Bone marrow (tissue), 2 donors: ENCODE measurements at regions not wholly inside any gene's neighbourhood (a gene's known extent, or its start where the extent isn't known, plus 50 kb on each side); places are given as distances from the start of the nearest gene placed in this dataset.

Experiments
- DNase-seq, 2 donors: peaks; one replicate each; lab custom pipeline; 2025; lab: John Stamatoyannopoulos, UW

- no peak for DNase-seq
These were observed 370.4 kb downstream of the TUSC7 start for GRCh38 chr3:117079997-117080396.

- DNase-seq, result no peak
These were observed 371.3 kb downstream of the TUSC7 start for GRCh38 chr3:117080872-117081271.

DNA sequence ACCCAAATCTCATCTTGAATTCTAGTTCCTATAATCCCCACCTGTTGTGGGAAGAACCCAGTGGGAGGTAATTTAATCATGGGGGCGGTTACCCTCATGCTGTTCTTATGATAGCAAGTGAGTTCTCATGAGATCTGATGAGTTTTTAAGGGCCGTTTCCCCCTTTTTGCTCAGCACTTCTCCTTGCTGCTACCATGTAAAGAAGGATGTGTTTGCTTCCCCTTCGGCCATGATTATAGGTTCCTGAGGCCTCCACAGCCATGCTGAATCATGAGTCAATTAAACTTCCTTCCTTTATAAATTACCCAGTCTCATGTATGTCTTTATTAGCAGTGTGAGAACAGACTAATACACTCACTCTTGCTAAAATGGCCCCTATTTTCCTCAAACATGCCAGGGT lies 374.7 kb downstream of the TUSC7 start:
- DNase-seq, result no peak

- DNase-seq, result no peak
These were observed 375.2 kb downstream of the TUSC7 start for GRCh38 chr3:117084739-117085270.

DNA sequence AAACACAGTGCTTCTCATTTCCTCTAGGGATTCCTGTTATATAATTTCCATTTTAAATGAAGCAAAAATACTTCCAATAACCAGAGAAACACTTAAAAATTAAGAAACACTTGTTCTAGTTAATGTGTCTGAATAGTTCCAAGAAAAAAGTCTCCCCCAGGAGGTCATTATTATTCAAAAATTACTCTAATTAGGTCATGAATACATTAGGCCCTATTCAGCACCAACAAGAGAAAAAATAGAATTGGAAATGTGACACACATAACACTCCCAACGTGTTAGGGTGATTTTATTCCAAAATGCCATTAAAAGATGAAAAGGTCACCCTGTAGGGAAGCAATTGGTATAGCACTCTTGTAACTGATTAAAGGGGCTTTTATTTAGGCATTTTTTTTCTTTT lies 382.1 kb downstream of the TUSC7 start:
- DNase-seq, result no peak

GRCh38 chr3:117096549-117096948 lies 387.0 kb downstream of the TUSC7 start:
- DNase-seq, result no peak

DNA sequence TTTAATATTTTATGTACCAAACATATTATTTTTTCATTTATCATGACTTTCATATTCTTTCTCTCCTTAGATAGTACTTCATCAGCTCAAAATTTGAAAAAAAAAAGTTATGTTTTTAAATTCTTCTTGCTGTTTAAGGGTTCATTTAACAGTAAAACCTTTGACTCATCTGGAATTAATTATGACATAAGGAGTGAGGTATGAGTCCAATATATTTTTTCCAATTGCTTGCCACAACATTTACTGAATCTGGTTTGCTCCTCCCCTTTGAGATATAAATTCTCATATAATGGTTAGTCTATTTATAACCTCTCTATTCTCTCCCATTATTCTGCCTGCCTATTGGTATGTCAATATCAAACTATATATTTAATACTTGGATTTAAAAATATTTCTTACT lies 387.8 kb downstream of the TUSC7 start:
- no peak for DNase-seq

DNA sequence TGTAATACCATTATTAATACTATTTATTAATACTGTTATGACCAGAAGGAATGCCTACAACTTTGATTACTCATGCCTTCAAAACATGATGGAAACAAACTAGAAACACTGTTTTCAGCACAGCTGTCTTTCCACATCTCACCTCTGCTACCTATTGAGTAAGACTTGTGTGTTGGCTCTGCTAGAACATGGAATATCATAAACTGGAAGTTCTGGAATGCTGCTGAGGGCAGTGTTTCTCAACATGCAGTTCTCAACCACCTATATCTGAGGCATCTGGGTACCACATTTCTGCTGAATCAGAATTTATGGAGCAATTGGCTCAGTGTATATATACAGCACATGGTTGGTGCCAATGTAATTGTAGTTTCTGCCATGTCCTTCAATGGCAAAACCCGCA lies 392.1 kb downstream of the TUSC7 start:
- DNase-seq, result no peak

GRCh38 chr3:117102426-117102825 lies 392.8 kb downstream of the TUSC7 start:
- no peak for DNase-seq

DNA sequence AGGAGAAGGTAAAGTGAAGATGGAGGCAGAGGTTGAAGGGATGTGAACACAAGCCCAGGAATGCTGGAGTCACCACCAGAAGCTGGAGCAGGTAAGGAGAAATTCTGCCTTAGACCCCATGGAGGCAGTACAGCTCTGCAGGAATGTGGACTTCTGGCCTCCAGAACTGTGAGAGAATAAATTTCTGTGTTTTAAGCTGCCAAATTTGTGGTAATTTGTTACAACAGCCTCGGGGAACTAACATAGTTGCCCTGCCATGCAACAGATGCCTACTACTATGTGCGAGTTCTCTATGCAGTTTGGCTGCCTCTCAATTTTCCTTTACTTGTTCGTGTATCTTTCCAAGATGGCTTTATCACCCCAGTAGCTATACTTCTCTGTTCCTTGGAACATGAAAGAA lies 394.1 kb downstream of the TUSC7 start:
- DNase-seq, result no peak

GRCh38 chr3:117104381-117104780 lies 394.8 kb downstream of the TUSC7 start:
- no peak for DNase-seq

GRCh38 chr3:117104792-117105191 lies 395.2 kb downstream of the TUSC7 start:
- DNase-seq, result no peak

DNA sequence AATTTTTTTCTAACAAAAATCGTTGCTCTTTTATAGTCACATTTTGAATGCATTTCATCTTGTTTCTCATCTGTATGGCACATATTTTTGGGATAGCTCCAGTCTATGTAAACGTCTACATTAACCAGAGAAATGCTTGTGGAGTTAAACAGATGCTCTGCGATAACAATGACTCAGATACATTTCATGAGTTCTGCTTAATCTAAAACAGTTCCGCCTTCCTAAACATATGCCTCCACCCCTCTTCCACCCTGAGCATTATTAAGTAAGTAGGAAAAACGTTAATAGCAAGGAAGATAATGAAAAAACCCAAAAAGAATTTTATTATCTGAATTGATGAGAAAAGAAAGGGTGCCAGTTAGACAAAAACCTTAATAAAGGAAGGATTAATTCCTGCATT lies 396.1 kb downstream of the TUSC7 start:
- DNase-seq, result no peak

- DNase-seq, result no peak
These were observed 396.8 kb downstream of the TUSC7 start for GRCh38 chr3:117106396-117106795.

DNA sequence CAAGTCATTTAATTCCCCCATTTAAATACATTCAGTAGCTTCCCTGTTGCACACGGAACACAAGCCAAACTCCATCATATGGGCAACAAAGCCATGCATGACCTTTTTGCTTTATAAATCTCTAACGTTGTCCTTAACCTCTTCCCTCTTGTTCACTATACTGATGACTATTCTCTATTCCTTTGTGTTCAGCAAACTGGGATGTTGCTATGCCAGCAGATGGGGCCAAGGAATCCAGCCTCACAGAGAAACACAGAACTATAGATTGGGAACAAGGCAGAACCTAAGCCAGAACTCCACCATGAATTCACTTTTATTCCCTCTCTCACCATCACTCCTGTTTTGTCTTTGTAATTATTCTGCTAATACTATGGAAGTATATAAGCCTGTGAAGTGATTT lies 398.4 kb downstream of the TUSC7 start:
- DNase-seq, result no peak

- DNase-seq, result no peak
These were observed 399.6 kb downstream of the TUSC7 start for GRCh38 chr3:117109178-117109577.

DNA sequence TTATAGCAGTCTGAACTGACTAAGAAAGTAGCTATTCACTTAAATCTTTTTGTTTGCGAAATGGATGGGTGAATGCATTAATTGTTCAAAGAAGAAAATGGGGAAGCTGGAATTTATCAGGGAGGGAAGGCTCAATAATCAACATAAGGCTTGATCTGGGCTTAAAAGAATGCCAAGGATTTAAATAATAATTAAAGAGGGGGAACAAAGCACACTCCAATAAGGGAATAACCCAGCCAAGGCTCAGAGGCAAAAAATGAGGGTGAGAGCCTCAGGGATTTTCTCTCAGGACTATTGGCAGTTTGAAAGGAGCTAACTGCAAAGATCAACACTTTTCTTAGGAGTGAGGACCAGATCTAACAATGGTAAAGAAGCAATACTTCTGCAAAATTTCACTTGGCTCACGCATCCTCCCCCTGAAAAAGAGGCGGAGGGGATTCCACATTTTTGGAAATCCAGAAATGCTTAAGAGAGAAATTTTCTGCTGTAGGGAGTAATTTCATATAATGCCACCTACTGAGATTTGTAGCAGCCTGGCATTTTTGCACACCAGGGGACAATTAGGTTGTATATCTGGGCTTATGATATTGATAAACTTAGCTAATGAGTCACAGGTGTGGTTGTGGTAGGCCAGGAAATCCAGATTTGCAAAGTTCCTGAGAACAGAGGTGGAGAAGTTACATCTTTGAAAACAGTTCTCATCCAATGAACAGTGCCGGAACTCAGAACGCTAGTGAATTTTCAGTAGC lies 405.1 kb downstream of the TUSC7 start:
- no peak for DNase-seq

GRCh38 chr3:117117188-117117936 lies 407.8 kb downstream of the TUSC7 start:
- no peak for DNase-seq

DNA sequence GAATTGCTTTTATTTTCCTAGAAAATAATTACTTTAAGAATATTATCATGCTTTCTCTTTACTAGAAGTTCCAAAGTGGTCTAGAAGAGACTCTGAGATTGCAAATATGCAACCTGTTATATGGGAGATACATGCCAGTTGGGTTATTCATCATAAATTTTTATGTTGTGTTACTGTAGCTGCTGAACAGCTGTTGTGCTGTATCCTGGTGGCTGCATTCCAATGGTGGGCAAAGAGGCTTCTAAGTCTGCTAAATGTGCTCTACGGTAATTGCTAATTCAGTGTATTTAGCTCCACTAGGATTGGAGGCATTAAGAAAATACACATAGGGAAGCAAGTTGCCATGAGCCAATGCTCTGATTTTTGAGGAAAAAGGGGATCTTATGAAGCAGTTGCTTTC lies 409.0 kb downstream of the TUSC7 start:
- DNase-seq, result no peak

- DNase-seq, result no peak
These were observed 410.4 kb downstream of the TUSC7 start for GRCh38 chr3:117120014-117120413.

DNA sequence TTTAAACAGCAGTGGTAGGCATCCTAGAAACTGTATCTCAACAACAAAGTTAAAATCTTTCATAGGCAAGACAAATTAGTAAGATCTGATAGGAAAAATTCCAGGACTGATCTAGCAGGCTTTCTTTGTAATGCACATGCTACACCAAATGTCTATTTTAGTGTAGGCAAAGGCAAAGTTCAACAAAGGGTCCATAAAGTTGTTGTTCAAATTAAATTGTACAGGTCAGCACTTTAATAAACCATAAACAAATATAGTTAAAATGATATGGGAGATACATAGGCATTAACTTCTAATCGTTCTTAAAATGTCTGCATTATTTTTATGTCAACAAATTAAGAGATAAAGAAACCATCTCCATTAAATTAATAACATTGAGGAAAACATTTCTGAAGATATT lies 413.0 kb downstream of the TUSC7 start:
- DNase-seq, result no peak

DNA sequence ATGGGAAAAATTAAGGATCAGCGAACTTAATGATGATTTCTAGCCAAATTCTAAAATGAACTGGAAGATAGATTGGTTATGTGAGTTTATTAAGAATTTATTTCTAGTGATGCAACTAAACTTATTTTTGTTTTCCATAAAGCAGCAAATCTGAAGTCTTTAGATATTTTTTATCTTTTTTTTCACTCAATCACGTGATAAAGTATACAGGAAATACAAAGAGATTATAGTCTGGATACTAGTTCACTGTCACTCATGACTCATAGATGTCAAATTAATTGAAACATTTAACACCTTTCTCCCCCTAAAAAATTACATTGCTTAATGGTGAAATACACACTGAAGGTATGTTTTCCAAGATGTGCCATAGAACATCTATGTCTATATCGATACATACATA lies 416.9 kb downstream of the TUSC7 start:
- DNase-seq, result no peak

DNA sequence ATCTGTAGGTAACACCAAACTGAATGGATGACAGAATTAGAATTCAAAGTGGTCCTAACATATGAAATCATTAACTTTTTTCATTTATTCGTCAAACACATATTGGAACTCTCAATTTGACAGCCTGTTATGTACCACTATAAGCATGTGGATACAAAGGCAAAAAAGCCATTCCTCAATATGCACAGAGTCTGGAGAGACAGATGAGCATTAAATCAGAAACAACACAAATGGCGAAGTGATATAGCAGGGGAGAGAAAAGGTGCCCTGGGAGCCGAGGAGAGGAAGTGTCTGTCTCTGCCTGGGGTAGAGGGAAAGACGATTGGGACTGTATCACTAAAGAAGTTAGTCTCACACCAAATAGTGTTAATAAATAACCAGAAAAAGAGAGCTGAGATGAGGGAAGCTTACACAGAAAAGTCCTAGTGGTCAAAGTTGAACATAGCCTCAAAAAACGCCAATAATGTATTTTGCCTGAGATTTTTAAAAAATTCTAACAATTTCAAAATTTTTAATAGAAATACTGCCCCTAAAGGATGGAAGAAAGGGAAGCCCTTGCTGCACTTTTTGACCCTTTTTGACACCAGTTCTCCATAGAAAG lies 417.5 kb downstream of the TUSC7 start:
- no peak for DNase-seq
